Adrenal gland (tissue), 5 donors: ENCODE measurements at regions not wholly inside any gene's neighbourhood (a gene's known extent, or its start where the extent isn't known, plus 50 kb on each side); places are given as distances from the start of the nearest gene placed in this dataset.

Experiments
- CTCF ChIP-seq, 6 experiments: fragments of 450-650 bp in 4 of 6; fragments of 200-600 bp in 2 of 6; sonication (generic) in 1 of 6; IDR thresholded peaks; 1 replicate in 5 of 6; 2 replicates in 1 of 6; pipeline versions ENCODE4 v1.5.1 to v1.8.0; 2016 to 2021; ENCODE audit warnings: antibody characterized with exemption in 6 of 6, mild to moderate bottlenecking in 2 of 6, moderate library complexity in 1 of 6
- POLR2A ChIP-seq, 2 donors: fragments of 450-650 bp; IDR thresholded peaks; one replicate each; pipeline ENCODE4 v1.6.1; 2017; ENCODE audit warnings: antibody characterized with exemption in 2 of 2, mild to moderate bottlenecking in 2 of 2, moderate library complexity in 1 of 2
- donor health status: DM: no; HTN: no; CAD: no.

- TF ChIP-seq CTCF (IDR thresholded peaks at IDR 0.05) = no peak
- TF ChIP-seq POLR2A (IDR thresholded peaks at IDR 0.05) = no peak
These were observed 869.1 kb downstream of the QKI start for GRCh38 chr6:164283574-164283973.
